ENCODE measurements at regions not wholly inside any gene's neighbourhood (a gene's known extent, or its start where the extent isn't known, plus 50 kb on each side); places are given as distances from the start of the nearest gene placed in this dataset.

DNA sequence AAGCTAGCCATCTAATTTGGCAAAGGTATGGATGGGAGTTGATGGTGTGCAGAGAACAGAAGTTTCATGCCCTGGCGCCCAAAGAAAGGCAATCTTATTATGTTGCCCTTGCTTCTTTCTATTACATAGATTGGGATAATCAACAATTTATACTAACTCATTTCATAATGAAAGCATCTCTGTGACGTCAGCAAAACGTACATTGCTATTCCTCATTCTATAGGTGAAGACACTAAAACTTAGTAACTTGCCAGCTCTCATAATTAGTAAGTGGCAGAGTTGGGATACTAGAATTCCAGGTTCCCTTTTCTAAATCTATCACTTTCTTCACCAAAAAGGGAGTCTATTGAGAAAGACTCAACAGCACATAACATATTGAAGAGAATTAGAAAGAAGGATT, 374.8 kb downstream of the NR2F1-AS1 start:
- TF ChIP-seq POLR2A (IDR thresholded peaks at IDR 0.05), result no peak
- TF ChIP-seq, protein P1, sequence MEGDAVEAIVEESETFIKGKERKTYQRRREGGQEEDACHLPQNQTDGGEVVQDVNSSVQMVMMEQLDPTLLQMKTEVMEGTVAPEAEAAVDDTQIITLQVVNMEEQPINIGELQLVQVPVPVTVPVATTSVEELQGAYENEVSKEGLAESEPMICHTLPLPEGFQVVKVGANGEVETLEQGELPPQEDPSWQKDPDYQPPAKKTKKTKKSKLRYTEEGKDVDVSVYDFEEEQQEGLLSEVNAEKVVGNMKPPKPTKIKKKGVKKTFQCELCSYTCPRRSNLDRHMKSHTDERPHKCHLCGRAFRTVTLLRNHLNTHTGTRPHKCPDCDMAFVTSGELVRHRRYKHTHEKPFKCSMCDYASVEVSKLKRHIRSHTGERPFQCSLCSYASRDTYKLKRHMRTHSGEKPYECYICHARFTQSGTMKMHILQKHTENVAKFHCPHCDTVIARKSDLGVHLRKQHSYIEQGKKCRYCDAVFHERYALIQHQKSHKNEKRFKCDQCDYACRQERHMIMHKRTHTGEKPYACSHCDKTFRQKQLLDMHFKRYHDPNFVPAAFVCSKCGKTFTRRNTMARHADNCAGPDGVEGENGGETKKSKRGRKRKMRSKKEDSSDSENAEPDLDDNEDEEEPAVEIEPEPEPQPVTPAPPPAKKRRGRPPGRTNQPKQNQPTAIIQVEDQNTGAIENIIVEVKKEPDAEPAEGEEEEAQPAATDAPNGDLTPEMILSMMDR (IDR thresholded peaks at IDR 0.05 in 4 of 5, conservative IDR thresholded peaks at IDR 0.05 in 1 of 5), result no peak
